GM18520 (cell line): ENCODE measurements at regions not wholly inside any gene's neighbourhood (a gene's known extent, or its start where the extent isn't known, plus 50 kb on each side); places are given as distances from the start of the nearest gene placed in this dataset.
"Not testable (repeated sequence)": the region's sequence is repeated elsewhere in the genome, so short reads cannot be mapped to it uniquely, and the experiment has no call there.

Source experiments
- ATAC-seq: cut with Tn5 transposase; IDR thresholded peaks from one replicate; pipeline ENCODE4 v1.9.1; 2021; ENCODE audit not compliant: unreplicated experiment

DNA sequence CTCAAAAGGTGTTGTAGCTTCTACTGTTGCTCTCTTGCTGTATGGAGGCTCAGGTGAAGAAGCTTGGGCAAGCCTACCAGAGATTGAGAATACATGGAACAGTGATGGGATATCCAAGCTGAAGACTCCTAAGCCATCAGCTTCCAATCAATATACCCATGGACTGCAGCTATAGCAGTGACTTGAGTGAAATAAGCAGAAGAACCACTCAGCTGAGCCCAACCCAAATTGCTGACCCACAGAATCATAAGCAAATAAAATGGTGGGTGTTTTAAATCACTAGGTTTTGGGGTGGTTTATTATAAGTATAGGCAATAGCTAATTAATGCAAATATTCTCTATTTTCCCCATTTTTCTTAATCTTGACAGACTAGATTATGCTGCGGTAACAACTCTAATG, 147.7 kb upstream of the SALL1 start:
- ATAC-seq, result no peak

GRCh38 chr16:51290442-51291285, 139.6 kb upstream of the SALL1 start:
- ATAC-seq, result no peak

- no peak for ATAC-seq
These were observed 138.3 kb upstream of the SALL1 start for GRCh38 chr16:51289336-51289735.

DNA sequence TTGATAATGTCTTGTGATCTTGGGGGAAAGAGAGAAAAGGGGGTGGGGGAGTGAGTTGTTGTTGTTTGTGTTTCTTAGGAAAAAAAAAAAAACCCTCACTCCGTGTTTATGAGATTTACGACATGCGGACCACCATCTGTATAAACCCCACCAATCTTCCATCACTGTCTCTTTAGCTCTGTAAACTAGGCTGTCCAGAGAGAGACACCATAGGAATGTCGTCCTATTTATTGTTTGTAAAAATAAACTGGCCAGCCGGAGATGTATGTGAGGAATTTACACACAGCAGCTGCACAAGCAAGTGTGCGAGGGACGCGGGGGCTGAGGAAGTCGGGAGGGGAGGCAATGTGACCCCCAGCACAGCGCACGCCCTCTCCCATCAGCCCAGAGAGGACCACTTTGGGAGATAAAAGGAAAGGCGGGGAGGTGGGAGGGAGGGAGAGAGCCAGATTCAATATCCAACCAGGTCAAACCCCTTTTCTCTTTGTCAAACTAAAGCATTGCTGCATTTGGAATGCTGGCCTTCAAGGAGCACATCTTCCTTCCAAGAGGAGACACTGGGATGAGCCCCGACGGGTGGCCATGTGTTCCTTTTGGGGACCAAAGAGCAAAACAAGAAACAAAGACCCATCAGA, 136.2 kb upstream of the SALL1 start:
- ATAC-seq, result no peak

DNA sequence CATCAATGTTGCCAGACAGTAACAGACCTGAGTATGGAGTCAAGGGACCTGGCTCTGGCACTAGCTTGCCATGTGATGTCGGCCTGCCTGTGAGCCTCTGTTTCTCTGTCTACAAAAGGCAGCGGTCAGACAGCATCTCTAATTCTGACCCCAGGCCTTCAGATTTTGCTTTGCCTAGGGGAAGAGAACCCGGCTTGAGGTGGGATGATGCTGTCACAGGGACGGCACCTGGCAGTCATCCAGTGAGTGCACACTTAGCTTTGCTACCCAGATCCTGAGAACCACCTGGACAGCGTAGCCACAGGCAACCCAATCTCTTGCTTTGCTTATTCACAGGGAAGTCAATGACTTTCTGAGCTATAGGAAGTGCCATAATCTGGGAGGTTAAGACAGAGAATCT, 135.2 kb upstream of the SALL1 start:
- no peak for ATAC-seq

DNA sequence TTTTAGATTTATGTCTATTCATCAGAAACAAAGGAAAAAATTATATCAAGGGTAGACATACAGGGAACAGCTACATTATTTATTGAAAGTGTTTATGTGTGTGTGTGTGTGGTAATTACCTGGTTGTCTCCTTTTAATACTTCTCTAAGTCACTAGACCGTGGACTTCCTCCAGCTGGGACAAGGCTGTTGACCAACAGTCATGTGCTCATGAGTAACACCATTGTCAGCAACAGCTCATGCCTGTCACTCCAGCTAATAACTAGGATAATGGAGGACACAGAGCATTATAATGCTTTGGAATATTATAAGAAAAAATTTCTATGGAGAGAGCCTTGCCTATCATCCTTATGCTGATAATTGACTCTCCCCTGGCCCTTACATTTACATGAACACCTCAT, 125.3 kb upstream of the SALL1 start:
- no peak for ATAC-seq

DNA sequence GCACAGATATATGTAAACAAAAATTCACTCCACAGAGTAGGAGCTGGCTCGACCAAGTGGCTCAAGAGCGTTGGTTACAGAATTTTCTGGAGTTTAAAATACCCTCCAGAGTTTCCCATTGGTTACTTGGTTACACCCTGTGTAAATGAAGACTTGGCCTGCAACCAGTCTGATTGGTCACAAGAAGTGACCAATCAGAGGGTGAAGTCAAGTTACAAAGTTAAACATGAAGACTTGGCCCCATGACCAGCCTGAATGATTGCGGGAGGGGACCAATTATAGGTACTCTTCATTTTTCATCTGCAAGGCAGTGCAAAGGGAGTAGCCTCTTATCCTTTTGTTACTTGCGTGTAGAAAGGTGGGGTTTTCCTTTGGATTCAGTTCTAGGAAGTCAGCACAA, 121.3 kb upstream of the SALL1 start:
- ATAC-seq, result no peak

DNA sequence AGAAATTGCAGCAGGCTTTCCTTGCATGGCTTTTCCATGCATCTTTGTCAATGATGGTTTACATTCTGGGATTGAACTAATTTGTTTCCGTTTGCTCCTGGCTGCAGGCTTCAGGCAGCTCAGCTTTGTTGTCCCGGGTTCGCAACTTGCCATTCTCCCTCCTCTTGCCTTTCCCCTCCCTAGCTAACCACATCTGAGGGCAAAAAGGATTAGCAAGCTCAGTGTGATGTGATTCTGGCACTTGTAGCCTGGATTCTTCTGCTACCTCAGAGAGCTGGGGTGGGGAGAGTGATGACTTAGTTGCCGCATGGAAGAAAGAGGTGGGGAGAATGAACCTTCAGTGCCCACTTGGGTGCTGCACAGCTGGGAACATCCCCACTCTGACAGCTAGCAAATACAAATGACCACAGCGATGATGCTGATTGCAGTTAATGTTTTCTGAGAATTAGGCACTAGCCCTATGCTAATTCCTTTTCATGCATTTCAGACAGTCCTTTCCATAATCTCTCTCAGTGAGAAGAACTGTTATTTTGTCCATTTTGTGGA, 120.2 kb upstream of the SALL1 start:
- no peak for ATAC-seq

GRCh38 chr16:51268237-51268636, 117.2 kb upstream of the SALL1 start:
- ATAC-seq, result no peak

GRCh38 chr16:51267681-51268080, 116.6 kb upstream of the SALL1 start:
- no peak for ATAC-seq

DNA sequence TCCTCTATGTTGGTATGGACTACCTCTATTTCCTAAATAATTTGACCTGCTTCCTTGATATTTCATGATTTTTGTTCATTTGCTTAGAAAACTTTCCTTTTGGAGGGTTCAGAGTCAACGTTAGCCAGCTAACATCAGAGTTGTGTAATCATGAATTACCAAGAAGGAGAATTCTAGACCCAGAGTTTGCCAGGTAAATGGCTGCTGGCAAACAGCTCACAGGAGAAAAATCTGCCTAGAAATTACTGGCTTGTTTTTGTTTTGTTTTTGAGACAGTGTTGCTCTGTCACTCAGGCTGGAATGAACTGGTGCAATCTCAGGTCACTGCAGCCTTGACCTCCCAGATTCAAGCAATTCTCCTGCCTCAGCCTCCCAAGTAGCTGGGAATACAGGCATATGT, 111.4 kb upstream of the SALL1 start:
- no peak for ATAC-seq

DNA sequence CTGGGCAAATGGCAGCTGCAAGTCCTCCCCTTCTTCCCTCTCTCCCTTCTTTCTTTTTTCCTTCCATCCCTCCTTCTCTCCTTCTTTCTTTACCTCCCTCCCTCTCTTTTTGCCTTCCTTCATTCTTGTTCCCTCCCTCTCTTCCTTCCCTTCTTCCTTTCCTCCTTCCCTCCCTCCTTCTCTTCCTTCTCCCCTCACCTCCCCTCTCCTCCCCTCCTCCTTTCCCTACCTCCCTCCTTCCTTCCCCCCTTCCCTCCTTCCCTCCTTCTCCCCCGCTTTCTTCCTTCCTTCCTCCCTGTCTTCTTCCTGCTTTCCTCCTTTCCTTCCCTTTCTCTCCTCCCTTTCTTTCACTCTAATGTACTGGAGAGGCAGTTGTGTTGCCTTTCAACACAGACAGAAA, 110.8 kb upstream of the SALL1 start:
- no peak for ATAC-seq

GRCh38 chr16:51255349-51255972, 104.4 kb upstream of the SALL1 start:
- ATAC-seq, result no peak

DNA sequence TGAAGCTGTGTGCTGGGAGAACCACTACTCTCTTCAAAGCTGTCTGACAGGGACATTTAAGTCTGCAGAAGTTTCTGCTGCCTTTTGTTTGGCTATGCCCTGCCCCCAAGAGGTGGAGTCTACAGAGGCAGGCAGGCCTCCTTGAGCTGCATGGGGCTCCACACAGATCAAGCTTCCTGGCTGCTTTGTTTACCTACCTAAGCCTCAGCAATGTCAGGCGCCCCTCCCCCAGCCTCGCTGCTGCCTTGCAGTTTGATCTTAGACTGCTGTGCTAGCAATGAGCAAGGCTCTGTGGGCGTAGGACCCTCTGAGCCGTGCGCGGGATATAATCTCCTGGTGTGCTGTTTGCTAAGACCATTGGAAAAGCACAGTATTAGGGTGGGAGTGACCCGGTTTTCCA, 103.3 kb upstream of the SALL1 start:
- not testable (repeated sequence) for ATAC-seq

DNA sequence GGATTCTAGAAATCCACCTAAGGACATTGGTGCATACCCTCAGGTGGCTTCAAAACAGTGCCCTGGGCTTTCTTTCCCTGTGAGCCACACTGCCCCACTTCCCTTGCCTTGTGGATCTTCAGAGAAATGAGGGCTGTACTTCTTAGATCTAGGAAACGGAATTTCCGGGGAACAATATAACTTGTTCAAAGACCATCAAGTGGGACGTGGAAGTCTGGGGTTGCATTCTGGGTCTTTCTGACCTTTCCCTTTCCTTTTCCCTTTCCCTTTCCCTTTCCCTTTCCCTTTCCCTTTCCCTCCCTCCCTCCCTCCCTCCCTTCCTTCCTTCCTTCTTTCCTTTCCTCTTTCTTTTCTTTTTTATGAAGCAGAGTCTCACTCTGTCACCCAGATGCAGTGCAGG, 97.1 kb upstream of the SALL1 start:
- ATAC-seq, result no peak

DNA sequence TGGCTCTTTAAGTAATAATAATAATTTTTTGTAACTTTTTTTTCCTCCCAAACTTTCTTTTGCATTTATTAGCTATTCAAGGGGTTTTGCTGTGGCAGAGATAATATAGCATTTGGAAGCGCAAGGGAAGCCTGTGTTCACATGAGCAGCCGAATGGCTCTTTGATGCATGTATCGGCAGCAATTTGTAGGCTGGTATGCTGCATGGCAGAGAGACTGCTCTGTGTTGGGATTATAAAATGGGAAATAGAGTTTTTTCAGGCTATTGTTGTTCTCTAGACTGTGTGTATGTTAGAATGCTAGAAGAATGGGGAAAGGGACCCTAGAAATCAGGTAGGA, 94.6 kb upstream of the SALL1 start:
- ATAC-seq, result no peak

GRCh38 chr16:51244887-51245657, 94.0 kb upstream of the SALL1 start:
- no peak for ATAC-seq

DNA sequence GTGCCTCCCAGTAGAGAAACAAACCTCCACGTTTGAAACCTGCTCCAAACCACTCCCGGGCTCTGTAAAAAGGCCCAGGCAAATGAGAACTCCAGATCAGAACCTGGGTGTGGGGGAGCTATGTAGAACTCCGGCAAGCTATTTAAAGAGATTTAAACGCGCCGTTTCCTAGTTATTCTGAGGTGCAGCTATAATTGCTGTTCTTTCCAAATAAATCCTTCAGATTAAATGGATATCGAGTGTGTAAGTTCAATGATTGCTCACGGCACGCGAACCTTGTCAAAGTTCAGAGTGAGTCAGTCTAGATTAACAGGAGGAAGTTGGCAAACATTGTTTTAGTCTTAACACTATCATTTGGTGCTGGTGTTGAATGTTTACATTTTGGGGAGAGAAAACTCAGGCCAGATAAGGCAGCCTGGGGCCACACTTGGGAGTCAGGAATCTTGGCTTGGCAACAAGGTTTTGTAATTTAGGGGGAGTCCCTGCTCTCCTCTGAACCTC, 92.9 kb upstream of the SALL1 start:
- no peak for ATAC-seq

- no peak for ATAC-seq
These were observed 91.4 kb upstream of the SALL1 start for GRCh38 chr16:51242296-51242994.

- no peak for ATAC-seq
These were observed 88.1 kb upstream of the SALL1 start for GRCh38 chr16:51239196-51239595.
